Peyer's patch (tissue), 4 donors: ENCODE measurements at regions not wholly inside any gene's neighbourhood (a gene's known extent, or its start where the extent isn't known, plus 50 kb on each side); places are given as distances from the start of the nearest gene placed in this dataset.

Source experiments
- POLR2A ChIP-seq, 2 donors: fragments of 450-650 bp; IDR thresholded peaks; one replicate each; pipeline ENCODE4 v1.5.1; 2017; ENCODE audit warnings: antibody characterized with exemption in 2 of 2, mild to moderate bottlenecking in 2 of 2, moderate library complexity in 2 of 2
- TF ChIP-seq, protein P1 (sequence below), 6 experiments: fragments of 450-650 bp in 4 of 6; fragments of 200-600 bp in 2 of 6; sonication (generic) in 1 of 6; IDR thresholded peaks; one replicate each; pipeline ENCODE4 v1.5.1; 2017 to 2019; ENCODE audit warnings: antibody characterized with exemption in 6 of 6, mild to moderate bottlenecking in 3 of 6, moderate library complexity in 1 of 6

DNA sequence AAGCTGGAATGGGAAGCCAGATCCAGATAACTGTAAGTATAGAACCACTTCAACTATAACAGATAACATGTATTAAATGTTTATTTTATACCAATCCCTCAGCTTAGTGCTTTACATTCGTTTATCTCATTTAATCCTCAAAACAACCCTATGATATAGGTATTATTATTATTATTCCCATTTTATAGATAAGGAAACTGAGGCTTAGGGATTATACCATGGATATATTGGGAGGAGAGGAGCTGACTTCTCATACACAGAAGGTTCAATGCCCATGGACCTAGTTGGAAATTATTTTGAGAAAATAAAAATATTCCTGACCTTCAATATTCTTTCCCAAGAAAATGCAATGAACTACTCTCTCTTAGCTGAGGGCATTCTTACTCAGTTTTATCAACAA lies 140.4 kb upstream of the C11orf58 start:
- TF ChIP-seq, protein P1, sequence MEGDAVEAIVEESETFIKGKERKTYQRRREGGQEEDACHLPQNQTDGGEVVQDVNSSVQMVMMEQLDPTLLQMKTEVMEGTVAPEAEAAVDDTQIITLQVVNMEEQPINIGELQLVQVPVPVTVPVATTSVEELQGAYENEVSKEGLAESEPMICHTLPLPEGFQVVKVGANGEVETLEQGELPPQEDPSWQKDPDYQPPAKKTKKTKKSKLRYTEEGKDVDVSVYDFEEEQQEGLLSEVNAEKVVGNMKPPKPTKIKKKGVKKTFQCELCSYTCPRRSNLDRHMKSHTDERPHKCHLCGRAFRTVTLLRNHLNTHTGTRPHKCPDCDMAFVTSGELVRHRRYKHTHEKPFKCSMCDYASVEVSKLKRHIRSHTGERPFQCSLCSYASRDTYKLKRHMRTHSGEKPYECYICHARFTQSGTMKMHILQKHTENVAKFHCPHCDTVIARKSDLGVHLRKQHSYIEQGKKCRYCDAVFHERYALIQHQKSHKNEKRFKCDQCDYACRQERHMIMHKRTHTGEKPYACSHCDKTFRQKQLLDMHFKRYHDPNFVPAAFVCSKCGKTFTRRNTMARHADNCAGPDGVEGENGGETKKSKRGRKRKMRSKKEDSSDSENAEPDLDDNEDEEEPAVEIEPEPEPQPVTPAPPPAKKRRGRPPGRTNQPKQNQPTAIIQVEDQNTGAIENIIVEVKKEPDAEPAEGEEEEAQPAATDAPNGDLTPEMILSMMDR (IDR thresholded peaks at IDR 0.05) = no peak
- no peak for TF ChIP-seq POLR2A (IDR thresholded peaks at IDR 0.05)
